ENCODE measurements at regions not wholly inside any gene's neighbourhood (a gene's known extent, or its start where the extent isn't known, plus 50 kb on each side); places are given as distances from the start of the nearest gene placed in this dataset.

DNA sequence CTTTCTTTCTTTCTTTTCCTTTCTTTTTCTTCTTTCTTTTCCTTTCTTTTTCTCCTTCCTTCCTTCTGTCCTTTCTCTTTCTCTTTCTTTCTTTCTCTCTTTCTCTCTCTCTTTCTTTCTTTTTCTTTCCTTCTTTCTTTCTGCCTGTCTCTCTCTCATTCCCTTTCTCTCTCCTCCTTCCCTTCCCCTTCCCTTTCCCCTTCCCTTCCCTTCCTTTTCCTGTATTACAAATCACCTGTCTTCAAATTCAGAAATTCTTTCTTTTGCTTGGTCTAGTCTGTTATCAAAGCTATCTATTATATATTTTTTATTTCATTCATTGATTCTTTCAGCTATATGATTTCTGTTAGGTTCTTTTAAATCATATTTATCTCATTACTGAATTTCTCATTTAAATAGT lies 315.2 kb upstream of the NOX3 start:
- ATAC-seq, result no peak

DNA sequence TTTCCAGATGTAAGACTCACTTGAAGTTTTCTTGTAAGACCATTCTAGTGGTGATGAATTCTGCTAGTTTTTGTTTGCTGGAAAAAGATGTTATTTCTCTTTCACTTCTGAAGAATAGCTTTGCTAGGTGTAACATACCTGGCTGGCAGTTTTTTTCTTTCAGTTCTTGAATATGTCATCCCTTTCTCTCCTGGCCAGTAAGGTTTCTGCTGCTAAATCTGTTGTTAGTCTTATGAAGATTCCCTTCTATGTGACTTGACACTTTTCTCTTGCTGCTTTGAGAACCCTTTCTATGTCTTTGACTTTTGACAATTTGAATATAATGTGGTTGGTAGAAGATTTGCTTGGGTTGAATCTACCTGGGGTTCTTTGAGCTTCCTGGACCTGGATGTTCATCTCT lies 314.7 kb upstream of the NOX3 start:
- TF ChIP-seq TOX (CRISPR knock-in tag; IDR thresholded peaks at IDR 0.05; ENCODE audit: borderline replicate concordance) (no peak), GLIS3 (CRISPR knock-in tag; IDR thresholded peaks at IDR 0.05) (no peak), ZFP3 (CRISPR knock-in tag; IDR thresholded peaks at IDR 0.05) (no peak), SNAI2 (CRISPR knock-in tag; IDR thresholded peaks at IDR 0.05) (no peak), ZNF565 (CRISPR knock-in tag; conservative IDR thresholded peaks at IDR 0.05; ENCODE audit: low read depth) (no peak), PPARA (CRISPR knock-in tag; IDR thresholded peaks at IDR 0.05; ENCODE audit: borderline replicate concordance) (no peak), RARB (CRISPR knock-in tag; IDR thresholded peaks at IDR 0.05) (no peak), BACH2 (CRISPR knock-in tag; IDR thresholded peaks at IDR 0.05; ENCODE audit: borderline replicate concordance) (no peak), ZNF8 (CRISPR knock-in tag; IDR thresholded peaks at IDR 0.05) (no peak), ARNTL (CRISPR knock-in tag; IDR thresholded peaks at IDR 0.05; ENCODE audit: borderline replicate concordance, low read depth) (no peak), ZFP30 (CRISPR knock-in tag; IDR thresholded peaks at IDR 0.05) (no peak)
- TF ChIP-seq, protein P1, sequence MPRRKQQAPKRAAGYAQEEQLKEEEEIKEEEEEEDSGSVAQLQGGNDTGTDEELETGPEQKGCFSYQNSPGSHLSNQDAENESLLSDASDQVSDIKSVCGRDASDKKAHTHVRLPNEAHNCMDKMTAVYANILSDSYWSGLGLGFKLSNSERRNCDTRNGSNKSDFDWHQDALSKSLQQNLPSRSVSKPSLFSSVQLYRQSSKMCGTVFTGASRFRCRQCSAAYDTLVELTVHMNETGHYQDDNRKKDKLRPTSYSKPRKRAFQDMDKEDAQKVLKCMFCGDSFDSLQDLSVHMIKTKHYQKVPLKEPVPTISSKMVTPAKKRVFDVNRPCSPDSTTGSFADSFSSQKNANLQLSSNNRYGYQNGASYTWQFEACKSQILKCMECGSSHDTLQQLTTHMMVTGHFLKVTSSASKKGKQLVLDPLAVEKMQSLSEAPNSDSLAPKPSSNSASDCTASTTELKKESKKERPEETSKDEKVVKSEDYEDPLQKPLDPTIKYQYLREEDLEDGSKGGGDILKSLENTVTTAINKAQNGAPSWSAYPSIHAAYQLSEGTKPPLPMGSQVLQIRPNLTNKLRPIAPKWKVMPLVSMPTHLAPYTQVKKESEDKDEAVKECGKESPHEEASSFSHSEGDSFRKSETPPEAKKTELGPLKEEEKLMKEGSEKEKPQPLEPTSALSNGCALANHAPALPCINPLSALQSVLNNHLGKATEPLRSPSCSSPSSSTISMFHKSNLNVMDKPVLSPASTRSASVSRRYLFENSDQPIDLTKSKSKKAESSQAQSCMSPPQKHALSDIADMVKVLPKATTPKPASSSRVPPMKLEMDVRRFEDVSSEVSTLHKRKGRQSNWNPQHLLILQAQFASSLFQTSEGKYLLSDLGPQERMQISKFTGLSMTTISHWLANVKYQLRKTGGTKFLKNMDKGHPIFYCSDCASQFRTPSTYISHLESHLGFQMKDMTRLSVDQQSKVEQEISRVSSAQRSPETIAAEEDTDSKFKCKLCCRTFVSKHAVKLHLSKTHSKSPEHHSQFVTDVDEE (CRISPR knock-in tag; IDR thresholded peaks at IDR 0.05), result no peak
- TF ChIP-seq, protein P2, sequence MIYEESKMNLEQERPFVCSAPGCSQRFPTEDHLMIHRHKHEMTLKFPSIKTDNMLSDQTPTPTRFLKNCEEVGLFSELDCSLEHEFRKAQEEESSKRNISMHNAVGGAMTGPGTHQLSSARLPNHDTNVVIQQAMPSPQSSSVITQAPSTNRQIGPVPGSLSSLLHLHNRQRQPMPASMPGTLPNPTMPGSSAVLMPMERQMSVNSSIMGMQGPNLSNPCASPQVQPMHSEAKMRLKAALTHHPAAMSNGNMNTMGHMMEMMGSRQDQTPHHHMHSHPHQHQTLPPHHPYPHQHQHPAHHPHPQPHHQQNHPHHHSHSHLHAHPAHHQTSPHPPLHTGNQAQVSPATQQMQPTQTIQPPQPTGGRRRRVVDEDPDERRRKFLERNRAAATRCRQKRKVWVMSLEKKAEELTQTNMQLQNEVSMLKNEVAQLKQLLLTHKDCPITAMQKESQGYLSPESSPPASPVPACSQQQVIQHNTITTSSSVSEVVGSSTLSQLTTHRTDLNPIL (CRISPR knock-in tag; IDR thresholded peaks at IDR 0.05; ENCODE audit: low read depth), result no peak
- TF ChIP-seq, protein P3, sequence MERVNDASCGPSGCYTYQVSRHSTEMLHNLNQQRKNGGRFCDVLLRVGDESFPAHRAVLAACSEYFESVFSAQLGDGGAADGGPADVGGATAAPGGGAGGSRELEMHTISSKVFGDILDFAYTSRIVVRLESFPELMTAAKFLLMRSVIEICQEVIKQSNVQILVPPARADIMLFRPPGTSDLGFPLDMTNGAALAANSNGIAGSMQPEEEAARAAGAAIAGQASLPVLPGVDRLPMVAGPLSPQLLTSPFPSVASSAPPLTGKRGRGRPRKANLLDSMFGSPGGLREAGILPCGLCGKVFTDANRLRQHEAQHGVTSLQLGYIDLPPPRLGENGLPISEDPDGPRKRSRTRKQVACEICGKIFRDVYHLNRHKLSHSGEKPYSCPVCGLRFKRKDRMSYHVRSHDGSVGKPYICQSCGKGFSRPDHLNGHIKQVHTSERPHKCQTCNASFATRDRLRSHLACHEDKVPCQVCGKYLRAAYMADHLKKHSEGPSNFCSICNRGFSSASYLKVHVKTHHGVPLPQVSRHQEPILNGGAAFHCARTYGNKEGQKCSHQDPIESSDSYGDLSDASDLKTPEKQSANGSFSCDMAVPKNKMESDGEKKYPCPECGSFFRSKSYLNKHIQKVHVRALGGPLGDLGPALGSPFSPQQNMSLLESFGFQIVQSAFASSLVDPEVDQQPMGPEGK (CRISPR knock-in tag; IDR thresholded peaks at IDR 0.05; ENCODE audit: borderline replicate concordance), result no peak
- no peak for ATAC-seq

More for the DNA sequence above, 315.2 kb upstream of the NOX3 start:
- no peak for TF ChIP-seq TOX (CRISPR knock-in tag; IDR thresholded peaks at IDR 0.05; ENCODE audit: borderline replicate concordance)
- TF ChIP-seq, protein P4, sequence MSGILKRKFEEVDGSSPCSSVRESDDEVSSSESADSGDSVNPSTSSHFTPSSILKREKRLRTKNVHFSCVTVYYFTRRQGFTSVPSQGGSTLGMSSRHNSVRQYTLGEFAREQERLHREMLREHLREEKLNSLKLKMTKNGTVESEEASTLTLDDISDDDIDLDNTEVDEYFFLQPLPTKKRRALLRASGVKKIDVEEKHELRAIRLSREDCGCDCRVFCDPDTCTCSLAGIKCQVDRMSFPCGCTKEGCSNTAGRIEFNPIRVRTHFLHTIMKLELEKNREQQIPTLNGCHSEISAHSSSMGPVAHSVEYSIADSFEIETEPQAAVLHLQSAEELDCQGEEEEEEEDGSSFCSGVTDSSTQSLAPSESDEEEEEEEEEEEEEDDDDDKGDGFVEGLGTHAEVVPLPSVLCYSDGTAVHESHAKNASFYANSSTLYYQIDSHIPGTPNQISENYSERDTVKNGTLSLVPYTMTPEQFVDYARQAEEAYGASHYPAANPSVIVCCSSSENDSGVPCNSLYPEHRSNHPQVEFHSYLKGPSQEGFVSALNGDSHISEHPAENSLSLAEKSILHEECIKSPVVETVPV (CRISPR knock-in tag; IDR thresholded peaks at IDR 0.05), result no peak
- no peak for TF ChIP-seq ARNTL (CRISPR knock-in tag; IDR thresholded peaks at IDR 0.05; ENCODE audit: borderline replicate concordance, low read depth)
- TF ChIP-seq ZNF8 (CRISPR knock-in tag; IDR thresholded peaks at IDR 0.05), result no peak
- TF ChIP-seq ZFP3 (CRISPR knock-in tag; IDR thresholded peaks at IDR 0.05), result no peak
- no peak for TF ChIP-seq GLIS3 (CRISPR knock-in tag; IDR thresholded peaks at IDR 0.05)
- TF ChIP-seq TCF4 (CRISPR knock-in tag; IDR thresholded peaks at IDR 0.05; ENCODE audit: borderline replicate concordance), result no peak
- no peak for TF ChIP-seq ESRRG (CRISPR knock-in tag; IDR thresholded peaks at IDR 0.05)
- no peak for TF ChIP-seq ZC3H10 (CRISPR knock-in tag; IDR thresholded peaks at IDR 0.05)
- TF ChIP-seq PPARA (CRISPR knock-in tag; IDR thresholded peaks at IDR 0.05; ENCODE audit: borderline replicate concordance), result no peak
- TF ChIP-seq RARB (CRISPR knock-in tag; IDR thresholded peaks at IDR 0.05), result no peak
- no peak for TF ChIP-seq OSR1 (CRISPR knock-in tag; IDR thresholded peaks at IDR 0.05)
- no peak for TF ChIP-seq ZNF565 (CRISPR knock-in tag; conservative IDR thresholded peaks at IDR 0.05; ENCODE audit: low read depth)
- TF ChIP-seq, protein P1 (CRISPR knock-in tag; IDR thresholded peaks at IDR 0.05), result no peak
- no peak for TF ChIP-seq CSDC2 (CRISPR knock-in tag; IDR thresholded peaks at IDR 0.05)
- no peak for TF ChIP-seq ZNF70 (CRISPR knock-in tag; IDR thresholded peaks at IDR 0.05)
- TF ChIP-seq BACH2 (CRISPR knock-in tag; IDR thresholded peaks at IDR 0.05; ENCODE audit: borderline replicate concordance), result no peak
- TF ChIP-seq ISL1 (CRISPR knock-in tag; IDR thresholded peaks at IDR 0.05), result no peak
- TF ChIP-seq, protein P5, sequence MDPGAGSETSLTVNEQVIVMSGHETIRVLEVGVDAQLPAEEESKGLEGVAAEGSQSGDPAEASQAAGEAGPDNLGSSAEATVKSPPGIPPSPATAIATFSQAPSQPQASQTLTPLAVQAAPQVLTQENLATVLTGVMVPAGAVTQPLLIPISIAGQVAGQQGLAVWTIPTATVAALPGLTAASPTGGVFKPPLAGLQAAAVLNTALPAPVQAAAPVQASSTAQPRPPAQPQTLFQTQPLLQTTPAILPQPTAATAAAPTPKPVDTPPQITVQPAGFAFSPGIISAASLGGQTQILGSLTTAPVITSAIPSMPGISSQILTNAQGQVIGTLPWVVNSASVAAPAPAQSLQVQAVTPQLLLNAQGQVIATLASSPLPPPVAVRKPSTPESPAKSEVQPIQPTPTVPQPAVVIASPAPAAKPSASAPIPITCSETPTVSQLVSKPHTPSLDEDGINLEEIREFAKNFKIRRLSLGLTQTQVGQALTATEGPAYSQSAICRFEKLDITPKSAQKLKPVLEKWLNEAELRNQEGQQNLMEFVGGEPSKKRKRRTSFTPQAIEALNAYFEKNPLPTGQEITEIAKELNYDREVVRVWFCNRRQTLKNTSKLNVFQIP (CRISPR knock-in tag; IDR thresholded peaks at IDR 0.05; ENCODE audit: borderline replicate concordance, low read depth), result no peak
